Glutamatergic neuron (in vitro differentiated cells): ENCODE measurements at regions not wholly inside any gene's neighbourhood (a gene's known extent, or its start where the extent isn't known, plus 50 kb on each side); places are given as distances from the start of the nearest gene placed in this dataset.

Experiments
- DNase-seq: peaks from one replicate; pipeline ENCODE4 v3.0.0; 2022
- H3K27ac Mint-ChIP-seq: one replicate; pipeline ENCODE4 v1.8.0; 2020; ENCODE audit warnings: mild to moderate bottlenecking, mixed read lengths, inconsistent platforms; ENCODE audit not compliant: unreplicated experiment
- H3K27me3 Mint-ChIP-seq: one replicate; pipeline ENCODE4 v1.8.0; 2020; ENCODE audit warnings: mild to moderate bottlenecking, moderate library complexity, mixed read lengths, inconsistent platforms; ENCODE audit not compliant: unreplicated experiment
- H3K36me3 Mint-ChIP-seq: one replicate; pipeline ENCODE4 v1.8.0; 2020; ENCODE audit warnings: mild to moderate bottlenecking, mixed read lengths, inconsistent platforms; ENCODE audit not compliant: unreplicated experiment
- H3K4me1 Mint-ChIP-seq: one replicate; pipeline ENCODE4 v1.8.0; 2020; ENCODE audit warnings: mild to moderate bottlenecking, low read depth, mixed read lengths, inconsistent platforms; ENCODE audit not compliant: unreplicated experiment
- H3K4me3 Mint-ChIP-seq: one replicate; pipeline ENCODE4 v1.8.0; 2020; ENCODE audit warnings: mild to moderate bottlenecking, mixed read lengths, inconsistent platforms; ENCODE audit not compliant: unreplicated experiment
- H3K9me3 Mint-ChIP-seq: one replicate; pipeline ENCODE4 v1.8.0; 2020; ENCODE audit warnings: mild to moderate bottlenecking, moderate library complexity, mixed read lengths, inconsistent platforms; ENCODE audit not compliant: unreplicated experiment
- CTCF ChIP-seq: fragments of 200-600 bp; sonication (generic); IDR thresholded peaks from one replicate; pipeline ENCODE4 v1.5.0; 2021; ENCODE audit not compliant: partially characterized antibody, unreplicated experiment

DNA sequence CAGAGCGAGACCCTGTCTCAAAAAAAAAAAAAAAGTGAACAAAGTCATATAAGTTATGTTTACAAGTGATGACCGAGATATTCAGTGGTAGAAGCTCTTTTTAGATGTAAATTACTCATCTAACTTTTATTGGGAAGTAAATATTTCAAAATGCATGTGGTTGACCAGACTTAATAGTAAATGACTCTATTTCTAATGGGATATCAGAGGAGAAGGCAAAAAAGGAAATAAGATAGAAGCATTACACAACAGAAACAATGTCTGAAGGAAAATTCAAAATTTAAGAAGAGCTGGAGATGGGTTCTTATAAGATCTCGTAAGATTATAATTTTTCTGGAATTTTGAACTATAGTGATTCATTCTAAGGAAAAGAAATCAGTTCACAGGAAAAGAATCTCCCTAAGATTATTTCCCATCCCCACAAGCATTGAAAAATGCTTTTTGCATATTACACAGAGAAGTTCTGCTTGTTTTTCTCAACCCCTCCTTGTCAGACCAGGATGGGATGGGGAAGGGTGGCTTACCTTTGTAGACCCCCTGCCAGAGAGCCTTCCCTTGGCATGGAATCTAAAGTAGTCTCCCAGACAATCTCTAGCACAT is 63.1 kb upstream of the STK38L start:
- no peak overlapping the region for H3K27ac Mint-ChIP-seq
- TF ChIP-seq CTCF: no peak
- H3K27me3 Mint-ChIP-seq: no peaks in the 10 kb centered on the region

GRCh38 chr12:27183342-27183741 is 60.7 kb upstream of the STK38L start:
- H3K27me3 Mint-ChIP-seq: no peaks in the 10 kb centered on the region
- H3K9me3 Mint-ChIP-seq: no peaks in the 10 kb centered on the region
- no peaks in the 10 kb centered on the region for H3K36me3 Mint-ChIP-seq
- H3K4me1 Mint-ChIP-seq: peaks cover 2% of the 10 kb centered on the region
- no peak overlapping the region for H3K27ac Mint-ChIP-seq
- H3K4me3 Mint-ChIP-seq: no peak overlapping the region
- DNase-seq: no peak
- no peak for TF ChIP-seq CTCF

More for the DNA sequence above, 63.1 kb upstream of the STK38L start:
- Mint-ChIP-seq H3K9me3 (no peaks in the 10 kb centered on the region), H3K36me3 (no peaks in the 10 kb centered on the region), H3K4me1 (peaks cover 6% of the 10 kb centered on the region), H3K4me3 (no peak overlapping the region)
- DNase-seq: no peak

- H3K36me3 Mint-ChIP-seq: no peaks in the 10 kb centered on the region
- TF ChIP-seq CTCF: no peak
- H3K4me3 Mint-ChIP-seq: no peak overlapping the region
- no peak for DNase-seq
- H3K4me1 Mint-ChIP-seq: peaks cover 2% of the 10 kb centered on the region
- no peaks in the 10 kb centered on the region for H3K9me3 Mint-ChIP-seq
- H3K27me3 Mint-ChIP-seq: no peaks in the 10 kb centered on the region
- H3K27ac Mint-ChIP-seq: no peak overlapping the region
Measured at GRCh38 chr12:27185234-27186021, 58.7 kb upstream of the STK38L start.

DNA sequence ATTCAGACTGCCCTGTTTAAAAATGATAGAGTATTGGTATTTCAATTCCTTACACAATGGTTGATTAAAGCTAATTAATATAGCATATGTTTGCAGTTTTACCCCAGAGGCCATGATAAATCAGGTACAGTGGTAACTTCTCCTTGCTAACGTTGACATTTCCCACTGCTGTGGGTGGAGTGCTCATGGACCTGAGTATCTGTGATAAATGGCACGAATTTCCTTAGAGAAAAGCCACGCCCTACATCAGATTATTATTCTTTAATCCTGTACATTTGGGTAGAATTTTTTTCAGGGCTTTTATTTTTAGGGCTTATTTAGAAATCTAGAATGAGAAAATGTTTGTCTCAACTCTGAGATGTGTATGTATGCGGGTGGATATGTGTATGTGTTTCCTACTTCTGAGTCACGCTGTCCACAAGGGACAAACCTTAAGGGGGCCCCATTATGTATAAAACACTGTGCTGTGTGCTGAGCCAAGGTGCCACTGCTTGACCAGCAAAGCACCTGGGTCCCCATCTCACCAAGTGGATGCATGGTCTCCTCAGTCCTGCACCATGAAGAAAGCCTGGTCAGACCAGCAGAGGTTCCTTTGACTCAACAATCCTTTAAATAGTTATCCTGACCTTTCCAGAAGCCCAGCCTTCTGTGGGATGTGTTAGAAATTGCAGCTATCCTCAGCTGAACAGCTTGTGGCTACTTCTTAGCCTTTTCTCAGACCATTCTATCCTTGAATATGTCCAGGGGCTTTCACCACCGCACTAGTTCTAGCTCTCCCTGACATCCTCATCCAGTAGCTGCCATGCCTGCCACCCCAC is 57.9 kb upstream of the STK38L start:
- Mint-ChIP-seq H3K27me3 (no peaks in the 10 kb centered on the region), H3K4me3 (no peak overlapping the region), H3K4me1 (peaks cover 2% of the 10 kb centered on the region), H3K9me3 (no peaks in the 10 kb centered on the region), H3K27ac (no peak overlapping the region), H3K36me3 (no peaks in the 10 kb centered on the region)
- DNase-seq: no peak
- TF ChIP-seq CTCF: no peak
